ENCODE measurements at regions not wholly inside any gene's neighbourhood (a gene's known extent, or its start where the extent isn't known, plus 50 kb on each side); places are given as distances from the start of the nearest gene placed in this dataset.
A peak's percentile ranks its signal among the peaks of the same experiment; 100 is the strongest.

DNA sequence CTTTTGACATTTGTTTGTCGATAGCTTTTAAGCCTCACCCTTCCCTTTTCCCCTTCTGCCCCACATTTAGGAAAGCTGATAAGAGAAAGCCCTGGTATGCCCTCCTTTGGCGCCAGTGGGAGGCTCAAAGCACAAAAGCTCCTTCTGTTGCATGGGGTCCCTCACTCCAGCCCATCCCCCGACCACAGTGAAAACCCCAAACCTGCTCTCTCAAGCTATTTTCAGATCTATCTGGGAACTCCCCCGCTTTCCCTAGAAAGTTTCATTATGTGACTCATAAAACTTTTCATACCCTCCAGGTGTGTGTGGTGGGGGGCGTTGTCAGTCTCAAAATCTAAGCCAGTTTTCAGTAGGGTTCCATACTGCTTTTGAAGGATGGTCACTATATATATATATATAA is 259.0 kb upstream of the PCDH7 start (continued):
- TF ChIP-seq HDAC2 (IDR thresholded peaks at IDR 0.05; ENCODE audit: borderline replicate concordance in 1 of 2, low read depth in 2 of 2, low read length in 2 of 2) (no peak), CBX5 (IDR thresholded peaks at IDR 0.05; ENCODE audit: low read depth, low read length) (no peak), EZH2 (IDR thresholded peaks at IDR 0.05; ENCODE audit: low read depth, low read length, severe bottlenecking) (no peak), HDAC6 (IDR thresholded peaks at IDR 0.05; ENCODE audit: low read depth, low read length) (no peak), MAFK (IDR thresholded peaks at IDR 0.05; ENCODE audit: low read depth, low read length) (no peak), SP1 (IDR thresholded peaks at IDR 0.05; ENCODE audit: low read depth, low read length) (peak; percentile 62), BRCA1 (IDR thresholded peaks at IDR 0.05; ENCODE audit: low read depth, low read length) (no peak), SP4 (IDR thresholded peaks at IDR 0.05; ENCODE audit: low read length) (no peak), TCF12 (IDR thresholded peaks at IDR 0.05; ENCODE audit: low read depth, low read length) (no peak), FOSL1 (IDR thresholded peaks at IDR 0.05; ENCODE audit: insufficient read depth, low read depth, low read length) (no peak), RAD21 (IDR thresholded peaks at IDR 0.05 in 1 of 2, conservative IDR thresholded peaks at IDR 0.05 in 1 of 2; ENCODE audit: low read depth in 2 of 2, low read length in 2 of 2) (peak; percentile 14 to 34; a peak in 1 of 4 replicates), TEAD4 (IDR thresholded peaks at IDR 0.05; ENCODE audit: low read depth, low read length) (peak; percentile 56; the same call in 1 of the 2 replicates), SIN3A (conservative IDR thresholded peaks at IDR 0.05 in 1 of 2, IDR thresholded peaks at IDR 0.05 in 1 of 2; ENCODE audit: low read depth in 1 of 2, low read length in 2 of 2) (no peak), RXRA (IDR thresholded peaks at IDR 0.05; ENCODE audit: insufficient read depth, low read depth, low read length) (no peak), CREB1 (IDR thresholded peaks at IDR 0.05) (no peak), BCL11A (IDR thresholded peaks at IDR 0.05; ENCODE audit: low read depth in 2 of 2, low read length in 2 of 2) (no peak), EGR1 (IDR thresholded peaks at IDR 0.05; ENCODE audit: borderline replicate concordance, low read depth, low read length) (no peak), POLR2AphosphoS5 (IDR thresholded peaks at IDR 0.05; ENCODE audit: low read depth, low read length) (no peak), CEBPB (IDR thresholded peaks at IDR 0.05; ENCODE audit: low read depth, low read length) (no peak)
- TF ChIP-seq, protein P1, sequence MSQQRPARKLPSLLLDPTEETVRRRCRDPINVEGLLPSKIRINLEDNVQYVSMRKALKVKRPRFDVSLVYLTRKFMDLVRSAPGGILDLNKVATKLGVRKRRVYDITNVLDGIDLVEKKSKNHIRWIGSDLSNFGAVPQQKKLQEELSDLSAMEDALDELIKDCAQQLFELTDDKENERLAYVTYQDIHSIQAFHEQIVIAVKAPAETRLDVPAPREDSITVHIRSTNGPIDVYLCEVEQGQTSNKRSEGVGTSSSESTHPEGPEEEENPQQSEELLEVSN (IDR thresholded peaks at IDR 0.05): no peak
- TF ChIP-seq, protein P2, sequence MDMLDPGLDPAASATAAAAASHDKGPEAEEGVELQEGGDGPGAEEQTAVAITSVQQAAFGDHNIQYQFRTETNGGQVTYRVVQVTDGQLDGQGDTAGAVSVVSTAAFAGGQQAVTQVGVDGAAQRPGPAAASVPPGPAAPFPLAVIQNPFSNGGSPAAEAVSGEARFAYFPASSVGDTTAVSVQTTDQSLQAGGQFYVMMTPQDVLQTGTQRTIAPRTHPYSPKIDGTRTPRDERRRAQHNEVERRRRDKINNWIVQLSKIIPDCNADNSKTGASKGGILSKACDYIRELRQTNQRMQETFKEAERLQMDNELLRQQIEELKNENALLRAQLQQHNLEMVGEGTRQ (IDR thresholded peaks at IDR 0.05; ENCODE audit: low read length): no peak
- TF ChIP-seq, protein P3, sequence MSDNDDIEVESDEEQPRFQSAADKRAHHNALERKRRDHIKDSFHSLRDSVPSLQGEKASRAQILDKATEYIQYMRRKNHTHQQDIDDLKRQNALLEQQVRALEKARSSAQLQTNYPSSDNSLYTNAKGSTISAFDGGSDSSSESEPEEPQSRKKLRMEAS (IDR thresholded peaks at IDR 0.05): no peak
